GM19452 (cell line): ENCODE measurements at regions not wholly inside any gene's neighbourhood (a gene's known extent, or its start where the extent isn't known, plus 50 kb on each side); places are given as distances from the start of the nearest gene placed in this dataset.
"Not testable (repeated sequence)": the region's sequence is repeated elsewhere in the genome, so short reads cannot be mapped to it uniquely, and the experiment has no call there.

Source experiments
- ATAC-seq: cut with Tn5 transposase; IDR thresholded peaks from one replicate; pipeline ENCODE4 v1.9.1; 2021; ENCODE audit not compliant: unreplicated experiment

- ATAC-seq = no peak
These were observed 189.0 kb upstream of the CCDC54 start for GRCh38 chr3:107188262-107188661.

DNA sequence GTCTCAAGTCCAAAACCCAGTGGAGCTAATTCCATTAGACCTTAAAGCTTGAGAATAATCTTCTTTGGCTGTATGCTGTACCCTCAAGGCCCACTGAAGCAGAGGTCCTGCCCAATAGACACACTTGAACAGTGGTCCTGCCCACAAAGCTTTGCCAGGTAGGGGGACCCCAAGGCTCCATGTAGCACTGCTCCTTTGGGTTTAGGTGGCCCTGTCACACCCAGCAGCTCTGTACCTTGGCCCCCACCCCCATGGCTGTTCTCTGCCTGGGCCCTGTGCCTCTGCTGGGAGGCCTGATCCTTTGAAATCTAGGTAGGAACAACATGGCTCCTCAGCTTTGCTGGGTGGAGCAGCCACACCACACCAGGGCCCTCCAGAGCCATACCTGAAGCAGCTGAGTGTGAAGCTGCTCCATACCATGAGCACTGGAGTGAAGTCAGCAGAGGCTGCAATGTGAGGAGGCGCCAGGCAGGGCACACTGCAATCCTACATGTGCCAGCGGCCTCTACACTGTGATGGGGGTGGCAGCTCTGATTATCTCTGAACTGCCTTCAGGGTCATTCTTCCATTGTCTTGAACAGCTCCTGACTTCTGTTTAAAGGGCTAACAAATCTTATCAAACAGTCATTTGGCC is 188.0 kb upstream of the CCDC54 start:
- no peak for ATAC-seq

- no peak for ATAC-seq
These were observed 184.1 kb upstream of the CCDC54 start for GRCh38 chr3:107193116-107193515.

DNA sequence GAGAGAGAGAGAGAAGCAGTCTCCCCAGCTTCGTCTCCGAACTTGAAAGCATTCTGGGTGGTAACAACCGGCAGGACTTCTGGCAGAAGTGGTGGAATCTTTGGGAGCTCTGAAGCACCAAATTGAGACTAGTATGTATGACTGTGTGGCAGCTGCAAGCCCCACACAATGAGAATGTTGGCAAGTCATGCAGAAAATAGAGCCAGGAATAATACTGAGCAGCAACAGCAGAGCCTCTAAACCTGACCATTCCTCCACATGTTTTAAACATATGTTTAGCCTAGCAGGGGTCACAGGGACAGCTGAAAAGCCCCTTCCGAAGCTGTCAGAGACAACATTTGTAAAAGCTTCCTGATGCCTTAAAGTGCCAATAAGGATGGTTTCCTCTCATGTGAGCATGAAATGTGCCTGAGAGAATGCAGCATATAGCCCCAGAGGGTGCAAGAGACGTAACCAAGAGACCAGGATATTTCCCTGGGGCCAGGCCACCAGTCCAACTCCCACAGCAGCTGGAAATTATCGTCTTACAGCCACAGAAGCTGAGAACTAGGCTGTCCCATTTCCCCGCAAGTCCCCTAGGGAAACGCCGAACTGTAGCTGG is 178.6 kb upstream of the CCDC54 start:
- ATAC-seq = no peak

DNA sequence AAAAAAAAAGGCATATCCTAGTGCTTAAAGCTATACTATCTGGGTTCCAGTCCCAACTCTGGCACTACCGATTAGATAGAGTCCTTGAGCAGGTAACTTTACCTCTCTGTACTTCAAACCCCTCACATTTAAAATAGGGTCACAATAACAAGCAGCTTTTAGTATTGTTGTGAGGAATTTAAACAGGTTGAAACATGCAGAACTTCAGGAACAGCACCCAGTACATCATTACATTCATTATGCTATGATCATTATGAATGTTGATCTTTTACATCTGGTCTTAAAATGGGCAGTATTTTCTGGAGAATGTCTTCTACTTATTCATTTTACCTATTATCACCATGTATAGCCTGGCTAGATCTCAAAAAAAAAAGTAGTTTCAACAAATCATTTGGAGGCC is 176.1 kb upstream of the CCDC54 start:
- ATAC-seq = no peak

DNA sequence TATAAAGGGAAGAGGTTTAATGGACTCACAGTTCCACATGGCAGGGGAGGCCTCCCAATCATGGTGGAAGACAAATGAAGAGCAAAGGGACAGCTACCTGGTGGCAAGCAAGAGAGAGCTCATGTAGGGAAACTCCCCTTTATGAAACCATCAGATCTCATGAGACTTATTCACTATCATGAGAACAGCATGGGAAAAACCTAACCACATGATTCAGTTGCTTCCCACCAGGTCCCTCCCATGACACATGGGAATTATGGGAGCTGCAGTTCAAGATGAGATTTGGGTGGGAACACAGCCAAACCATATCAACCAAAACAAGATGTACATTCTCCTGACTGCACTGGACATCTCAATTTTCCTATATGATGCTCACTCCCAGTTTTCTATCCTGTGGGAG is 174.4 kb upstream of the CCDC54 start:
- not testable (repeated sequence) for ATAC-seq

DNA sequence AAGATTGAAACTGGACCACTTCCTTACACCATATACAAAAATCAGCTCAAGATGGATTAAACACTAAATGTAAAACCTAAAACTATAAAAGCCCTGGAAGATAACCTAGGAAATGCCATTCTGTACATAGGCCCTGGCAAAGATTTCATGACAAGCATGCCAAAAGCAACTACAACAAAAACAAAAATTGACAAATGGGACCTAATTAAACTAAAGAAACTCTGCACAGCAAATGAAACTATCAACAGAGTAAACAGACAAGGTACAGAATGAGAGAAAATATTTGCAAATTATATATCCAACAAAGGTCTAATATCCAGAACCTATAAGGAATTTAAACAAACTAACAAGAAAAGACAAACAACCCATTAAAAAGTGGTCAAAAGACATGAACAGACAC is 173.1 kb upstream of the CCDC54 start:
- no peak for ATAC-seq

DNA sequence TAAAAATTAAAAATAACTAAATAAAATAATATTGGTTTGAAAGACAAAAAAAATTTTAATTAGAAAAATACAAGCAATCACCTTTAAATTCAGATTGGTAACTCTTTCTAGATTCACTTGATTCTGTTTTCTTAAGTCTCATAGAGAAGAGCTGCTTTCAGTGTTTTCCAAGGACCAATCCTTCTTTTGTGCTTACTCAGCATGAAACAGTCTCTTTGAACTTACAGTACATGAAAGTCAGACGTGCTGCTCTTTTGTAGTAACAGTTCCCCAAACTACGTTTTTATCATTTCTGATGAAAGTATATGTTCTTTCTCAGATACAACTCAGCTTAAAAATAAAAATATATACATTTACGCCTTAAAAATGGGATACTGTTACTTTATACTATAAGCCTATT is 171.9 kb upstream of the CCDC54 start:
- no peak for ATAC-seq

GRCh38 chr3:107206141-107206540 is 171.1 kb upstream of the CCDC54 start:
- ATAC-seq = no peak

- ATAC-seq = no peak
These were observed 170.3 kb upstream of the CCDC54 start for GRCh38 chr3:107206945-107207344.

DNA sequence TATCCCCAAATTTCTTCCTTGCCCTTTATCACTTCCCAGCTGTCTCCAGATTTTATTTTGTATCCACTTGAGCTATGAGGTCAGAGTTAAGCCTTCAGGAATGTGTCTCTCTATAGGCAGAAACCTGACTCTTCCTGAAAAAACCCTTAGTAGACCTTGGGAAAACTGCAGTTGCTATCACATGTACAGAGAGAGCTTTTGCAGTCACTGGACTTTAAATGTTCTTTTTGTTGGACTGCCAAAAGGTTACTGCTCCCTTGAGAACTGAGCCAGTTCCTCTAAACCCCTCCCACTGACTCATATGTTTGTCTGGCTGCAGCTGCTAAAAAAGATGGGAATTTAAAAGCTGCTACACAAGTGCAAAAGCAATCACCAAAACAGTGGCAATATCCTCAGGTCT is 169.1 kb upstream of the CCDC54 start:
- ATAC-seq = no peak

GRCh38 chr3:107208796-107209195 is 168.4 kb upstream of the CCDC54 start:
- ATAC-seq = no peak

- no peak for ATAC-seq
These were observed 167.8 kb upstream of the CCDC54 start for GRCh38 chr3:107209302-107209990.

DNA sequence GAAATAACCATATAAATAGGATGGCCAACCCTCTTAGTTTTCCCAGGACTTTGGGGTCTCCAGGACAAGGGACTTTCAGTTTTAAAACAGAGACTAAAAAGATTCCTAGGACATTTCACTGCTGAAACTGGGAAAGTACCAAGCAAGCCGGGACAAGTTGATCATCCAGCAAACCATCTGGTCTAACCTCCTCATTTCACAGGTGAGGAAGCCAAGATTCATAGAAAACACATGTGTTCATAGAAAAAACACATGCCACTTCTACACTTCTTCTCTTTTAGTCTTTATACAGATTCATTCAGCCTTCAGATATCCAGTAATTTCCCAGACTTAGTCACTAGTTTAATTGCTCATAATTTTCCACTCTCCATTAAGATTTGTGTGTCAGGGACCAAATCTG is 165.6 kb upstream of the CCDC54 start:
- ATAC-seq = no peak

- no peak for ATAC-seq
These were observed 164.6 kb upstream of the CCDC54 start for GRCh38 chr3:107212618-107213017.

- no peak for ATAC-seq
These were observed 164.1 kb upstream of the CCDC54 start for GRCh38 chr3:107213044-107213669.

DNA sequence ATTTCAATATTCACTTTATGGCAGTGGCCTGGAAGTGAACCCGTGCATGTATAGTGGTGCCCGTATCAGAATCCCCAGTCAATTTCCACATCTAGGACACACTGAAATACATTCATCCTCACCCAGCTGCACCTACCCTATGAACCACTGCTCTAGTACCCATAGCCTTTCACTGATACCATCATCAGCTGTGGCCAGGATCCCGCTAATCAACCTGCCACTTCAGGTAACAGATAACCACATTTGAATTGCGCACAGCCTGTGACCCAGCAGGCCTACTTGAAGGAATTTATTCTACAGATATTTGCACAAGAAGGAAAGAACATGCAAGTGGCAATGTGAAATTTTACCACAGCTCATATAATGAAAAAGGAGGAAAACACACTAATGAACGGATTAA is 161.0 kb upstream of the CCDC54 start:
- ATAC-seq = no peak

- no peak for ATAC-seq
These were observed 160.5 kb upstream of the CCDC54 start for GRCh38 chr3:107216711-107217110.

GRCh38 chr3:107217172-107217571 is 160.1 kb upstream of the CCDC54 start:
- ATAC-seq = no peak

DNA sequence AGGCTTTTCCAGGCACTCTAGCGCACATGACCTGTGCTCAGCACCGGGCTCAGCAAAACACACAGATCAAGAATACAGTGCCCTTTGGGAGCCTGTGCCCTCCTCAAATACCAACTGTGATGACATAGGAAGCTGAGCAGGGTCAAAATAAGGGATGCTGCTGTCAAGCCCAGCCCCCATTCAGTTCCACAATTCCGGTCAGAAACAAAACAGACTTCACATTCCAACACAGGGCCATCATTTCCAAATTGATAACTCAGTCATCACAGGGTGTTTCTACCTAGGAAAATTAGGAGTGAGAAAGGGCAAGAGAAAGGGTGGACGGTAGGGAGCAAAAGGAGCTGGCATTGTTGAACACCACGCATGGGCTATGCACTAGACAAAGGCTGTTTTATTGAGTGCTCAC is 158.4 kb upstream of the CCDC54 start:
- no peak for ATAC-seq

DNA sequence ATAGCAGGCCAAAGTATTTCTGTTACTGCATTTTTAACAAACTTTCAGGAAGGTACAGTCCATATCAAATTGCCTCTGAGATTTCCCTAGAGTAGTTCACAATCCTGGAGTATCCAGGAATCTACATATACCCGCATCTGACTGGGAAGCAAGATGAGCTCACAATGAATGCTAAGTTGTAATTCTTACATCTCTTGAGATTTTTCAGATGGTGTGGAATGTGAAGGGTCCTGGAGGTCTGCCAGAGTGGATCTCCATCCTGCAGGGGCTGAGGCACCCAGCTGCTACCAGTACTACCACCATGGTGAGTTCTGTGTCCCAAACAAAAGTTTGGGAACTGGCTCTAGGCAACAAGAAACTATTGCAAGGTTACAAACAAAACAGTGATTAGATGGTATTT is 156.7 kb upstream of the CCDC54 start:
- ATAC-seq = no peak

GRCh38 chr3:107221856-107222255 is 155.4 kb upstream of the CCDC54 start:
- ATAC-seq = no peak
